ENCODE measurements at regions not wholly inside any gene's neighbourhood (a gene's known extent, or its start where the extent isn't known, plus 50 kb on each side); places are given as distances from the start of the nearest gene placed in this dataset.

DNA sequence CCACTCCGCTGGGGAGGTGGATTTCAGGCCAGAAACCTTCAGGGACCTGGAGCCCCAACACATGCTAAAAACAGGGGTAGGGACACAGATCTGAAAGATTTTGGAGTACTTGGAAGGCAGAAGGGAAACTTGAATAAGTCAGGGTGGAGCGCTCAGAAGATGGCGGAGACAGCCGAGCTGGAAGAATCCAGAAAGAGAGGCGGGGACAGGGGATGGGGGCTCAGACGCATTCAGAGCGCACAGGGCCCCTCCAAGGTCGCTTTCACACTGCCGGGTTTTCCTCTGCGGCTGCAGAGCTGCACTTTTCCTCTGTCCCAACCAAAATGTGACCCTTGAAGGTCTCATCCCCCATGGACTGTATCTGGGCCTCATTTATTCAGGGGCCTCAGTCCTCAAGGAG lies 56.9 kb downstream of the ERICH4 start:
- TF ChIP-seq, protein P1, sequence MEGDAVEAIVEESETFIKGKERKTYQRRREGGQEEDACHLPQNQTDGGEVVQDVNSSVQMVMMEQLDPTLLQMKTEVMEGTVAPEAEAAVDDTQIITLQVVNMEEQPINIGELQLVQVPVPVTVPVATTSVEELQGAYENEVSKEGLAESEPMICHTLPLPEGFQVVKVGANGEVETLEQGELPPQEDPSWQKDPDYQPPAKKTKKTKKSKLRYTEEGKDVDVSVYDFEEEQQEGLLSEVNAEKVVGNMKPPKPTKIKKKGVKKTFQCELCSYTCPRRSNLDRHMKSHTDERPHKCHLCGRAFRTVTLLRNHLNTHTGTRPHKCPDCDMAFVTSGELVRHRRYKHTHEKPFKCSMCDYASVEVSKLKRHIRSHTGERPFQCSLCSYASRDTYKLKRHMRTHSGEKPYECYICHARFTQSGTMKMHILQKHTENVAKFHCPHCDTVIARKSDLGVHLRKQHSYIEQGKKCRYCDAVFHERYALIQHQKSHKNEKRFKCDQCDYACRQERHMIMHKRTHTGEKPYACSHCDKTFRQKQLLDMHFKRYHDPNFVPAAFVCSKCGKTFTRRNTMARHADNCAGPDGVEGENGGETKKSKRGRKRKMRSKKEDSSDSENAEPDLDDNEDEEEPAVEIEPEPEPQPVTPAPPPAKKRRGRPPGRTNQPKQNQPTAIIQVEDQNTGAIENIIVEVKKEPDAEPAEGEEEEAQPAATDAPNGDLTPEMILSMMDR (IDR thresholded peaks at IDR 0.05), result no peak
- TF ChIP-seq POLR2A (IDR thresholded peaks at IDR 0.05), result no peak

Measured in thyroid gland (tissue), 4 donors.